ENCODE measurements at regions not wholly inside any gene's neighbourhood (a gene's known extent, or its start where the extent isn't known, plus 50 kb on each side); places are given as distances from the start of the nearest gene placed in this dataset.

GRCh38 chr18:24558403-24558802 lies 98.0 kb downstream of the HRH4 start:
- CTCF ChIA-PET, result interaction anchor here (1.2 to 1.4 kb wide), 2 partner anchors 11 to 168 kb away, joined by 3 read pairs; no protein-coding TSS in a partner anchor

DNA sequence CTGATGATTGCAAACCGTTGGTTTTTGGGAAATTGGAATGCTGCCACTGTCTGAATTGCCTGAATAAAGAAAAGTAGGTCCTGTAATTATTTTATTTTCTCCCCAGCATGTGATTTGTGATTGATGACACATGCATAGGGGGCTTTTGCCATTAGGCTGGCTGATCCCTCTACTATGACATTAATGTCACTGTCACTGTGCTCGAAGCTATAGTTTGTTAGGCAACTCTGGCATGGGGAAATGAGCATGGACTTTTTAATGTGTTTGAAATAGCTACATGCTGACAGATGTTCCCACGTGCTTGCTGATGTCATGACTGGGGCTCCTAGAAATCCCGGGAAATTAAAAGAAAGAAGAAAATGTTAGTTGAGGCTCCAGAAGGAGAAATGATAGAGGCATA lies 99.1 kb downstream of the HRH4 start:
- WGBS (ENCODE audit: missing lambda C conversion rate), result 8% methylated on average over 4 of the region's 4 CpGs
- CTCF ChIA-PET, result no interaction called here
- Histone ChIP-seq H3K9me3 (no peaks in the 10 kb centered on the region), H3K4me3 (no peak overlapping the region), H3K27ac (no peak overlapping the region), H3K4me2 (no peak overlapping the region), H3K4me1 (no peaks in the 10 kb centered on the region)
- POLR2A ChIA-PET, result interaction anchor here (0.6 kb wide), 1 partner anchor 29 kb away, joined by 12 read pairs; no protein-coding TSS in a partner anchor
- DNase-seq (ENCODE audit: low read depth in 1 of 2, low spot score in 1 of 2), result no peak
- FAIRE-seq, result no peak
- ATAC-seq, result no peak
- no peak for TF ChIP-seq CBX8 (IDR thresholded peaks at IDR 0.05)

More at GRCh38 chr18:24558403-24558802, 98.0 kb downstream of the HRH4 start:
- FAIRE-seq (no peak), DNase-seq (ENCODE audit: low read depth in 1 of 2, low spot score in 1 of 2) (no peak), ATAC-seq (no peak)
- Histone ChIP-seq H3K4me2 (no peak overlapping the region), H3K27ac (no peak overlapping the region), H3K9me3 (no peaks in the 10 kb centered on the region), H3K4me1 (no peaks in the 10 kb centered on the region), H3K4me3 (no peak overlapping the region)
- TF ChIP-seq RARB (CRISPR knock-in tag; IDR thresholded peaks at IDR 0.05) (no peak), CBX2 (IDR thresholded peaks at IDR 0.05; ENCODE audit: borderline replicate concordance, low read depth) (no peak), RCOR1 (IDR thresholded peaks at IDR 0.05; ENCODE audit: low read depth, low read length) (no peak), E2F6 (IDR thresholded peaks at IDR 0.05; ENCODE audit: borderline replicate concordance, low read depth) (no peak), ZC3H11A (IDR thresholded peaks at IDR 0.05) (no peak), FOXS1 (CRISPR knock-in tag; IDR thresholded peaks at IDR 0.05) (no peak), HEYL (CRISPR knock-in tag; IDR thresholded peaks at IDR 0.05) (no peak), MAFK (IDR thresholded peaks at IDR 0.05; ENCODE audit: partially characterized antibody) (no peak), ESRRA (IDR thresholded peaks at IDR 0.05; ENCODE audit: borderline replicate concordance, low read length) (no peak), MYC (IDR thresholded peaks at IDR 0.05; ENCODE audit: borderline replicate concordance, low read length) (no peak), NFE2L2 (conservative IDR thresholded peaks at IDR 0.05; ENCODE audit: low read length) (no peak), EHMT2 (IDR thresholded peaks at IDR 0.05; ENCODE audit: low read depth) (no peak), HDAC2 (IDR thresholded peaks at IDR 0.05) (no peak), FOSB (CRISPR knock-in tag; IDR thresholded peaks at IDR 0.05) (no peak)
- TF ChIP-seq, protein P1, sequence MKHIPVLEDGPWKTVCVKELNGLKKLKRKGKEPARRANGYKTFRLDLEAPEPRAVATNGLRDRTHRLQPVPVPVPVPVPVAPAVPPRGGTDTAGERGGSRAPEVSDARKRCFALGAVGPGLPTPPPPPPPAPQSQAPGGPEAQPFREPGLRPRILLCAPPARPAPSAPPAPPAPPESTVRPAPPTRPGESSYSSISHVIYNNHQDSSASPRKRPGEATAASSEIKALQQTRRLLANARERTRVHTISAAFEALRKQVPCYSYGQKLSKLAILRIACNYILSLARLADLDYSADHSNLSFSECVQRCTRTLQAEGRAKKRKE (CRISPR knock-in tag; IDR thresholded peaks at IDR 0.05; ENCODE audit: low read depth), result no peak
- TF ChIP-seq, protein P2, sequence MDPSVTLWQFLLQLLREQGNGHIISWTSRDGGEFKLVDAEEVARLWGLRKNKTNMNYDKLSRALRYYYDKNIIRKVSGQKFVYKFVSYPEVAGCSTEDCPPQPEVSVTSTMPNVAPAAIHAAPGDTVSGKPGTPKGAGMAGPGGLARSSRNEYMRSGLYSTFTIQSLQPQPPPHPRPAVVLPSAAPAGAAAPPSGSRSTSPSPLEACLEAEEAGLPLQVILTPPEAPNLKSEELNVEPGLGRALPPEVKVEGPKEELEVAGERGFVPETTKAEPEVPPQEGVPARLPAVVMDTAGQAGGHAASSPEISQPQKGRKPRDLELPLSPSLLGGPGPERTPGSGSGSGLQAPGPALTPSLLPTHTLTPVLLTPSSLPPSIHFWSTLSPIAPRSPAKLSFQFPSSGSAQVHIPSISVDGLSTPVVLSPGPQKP (IDR thresholded peaks at IDR 0.05; ENCODE audit: low read depth, low read length), result no peak
- POLR2A ChIA-PET, result no interaction called here
- WGBS (ENCODE audit: missing lambda C conversion rate), result 17% methylated on average over 7 of the region's 7 CpGs

GRCh38 chr18:24560511-24560981 lies 100.1 kb downstream of the HRH4 start:
- Histone ChIP-seq H3K4me3 (no peak overlapping the region), H3K4me1 (no peaks in the 10 kb centered on the region), H3K27ac (no peak overlapping the region), H3K9me3 (no peaks in the 10 kb centered on the region), H3K4me2 (no peak overlapping the region)
- POLR2A ChIA-PET, result no interaction called here
- WGBS (ENCODE audit: missing lambda C conversion rate), result 8% methylated on average over 7 of the region's 7 CpGs
- no peak for DNase-seq (ENCODE audit: low read depth in 1 of 2, low spot score in 1 of 2)
- CTCF ChIA-PET, result no interaction called here
- no peak for FAIRE-seq
- no peak for ATAC-seq
- TF ChIP-seq, protein P3, sequence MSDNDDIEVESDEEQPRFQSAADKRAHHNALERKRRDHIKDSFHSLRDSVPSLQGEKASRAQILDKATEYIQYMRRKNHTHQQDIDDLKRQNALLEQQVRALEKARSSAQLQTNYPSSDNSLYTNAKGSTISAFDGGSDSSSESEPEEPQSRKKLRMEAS (IDR thresholded peaks at IDR 0.05), result no peak
- TF ChIP-seq RARB (CRISPR knock-in tag; IDR thresholded peaks at IDR 0.05) (no peak), MAFK (IDR thresholded peaks at IDR 0.05; ENCODE audit: partially characterized antibody) (no peak), CHD4 (IDR thresholded peaks at IDR 0.05; ENCODE audit: borderline replicate concordance) (no peak), HOXB13 (CRISPR knock-in tag; IDR thresholded peaks at IDR 0.05; ENCODE audit: low read depth) (no peak), NR3C1 (IDR thresholded peaks at IDR 0.05) (no peak), MYC (IDR thresholded peaks at IDR 0.05; ENCODE audit: borderline replicate concordance, low read length) (no peak), EHF (CRISPR knock-in tag; IDR thresholded peaks at IDR 0.05) (no peak), EP300 (IDR thresholded peaks at IDR 0.05) (no peak), ZNF302 (CRISPR knock-in tag; IDR thresholded peaks at IDR 0.05) (no peak), TFCP2L1 (CRISPR knock-in tag; IDR thresholded peaks at IDR 0.05) (no peak), HEYL (CRISPR knock-in tag; IDR thresholded peaks at IDR 0.05) (no peak), ZFP36 (IDR thresholded peaks at IDR 0.05; ENCODE audit: borderline replicate concordance, partially characterized antibody) (no peak), E2F6 (IDR thresholded peaks at IDR 0.05; ENCODE audit: borderline replicate concordance, low read depth) (no peak)
- TF ChIP-seq, protein P4, sequence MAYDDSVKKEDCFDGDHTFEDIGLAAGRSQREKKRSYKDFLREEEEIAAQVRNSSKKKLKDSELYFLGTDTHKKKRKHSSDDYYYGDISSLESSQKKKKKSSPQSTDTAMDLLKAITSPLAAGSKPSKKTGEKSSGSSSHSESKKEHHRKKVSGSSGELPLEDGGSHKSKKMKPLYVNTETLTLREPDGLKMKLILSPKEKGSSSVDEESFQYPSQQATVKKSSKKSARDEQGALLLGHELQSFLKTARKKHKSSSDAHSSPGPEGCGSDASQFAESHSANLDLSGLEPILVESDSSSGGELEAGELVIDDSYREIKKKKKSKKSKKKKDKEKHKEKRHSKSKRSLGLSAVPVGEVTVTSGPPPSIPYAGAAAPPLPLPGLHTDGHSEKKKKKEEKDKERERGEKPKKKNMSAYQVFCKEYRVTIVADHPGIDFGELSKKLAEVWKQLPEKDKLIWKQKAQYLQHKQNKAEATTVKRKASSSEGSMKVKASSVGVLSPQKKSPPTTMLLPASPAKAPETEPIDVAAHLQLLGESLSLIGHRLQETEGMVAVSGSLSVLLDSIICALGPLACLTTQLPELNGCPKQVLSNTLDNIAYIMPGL (CRISPR knock-in tag; IDR thresholded peaks at IDR 0.05; ENCODE audit: borderline replicate concordance), result no peak
- TF ChIP-seq, protein P1 (CRISPR knock-in tag; IDR thresholded peaks at IDR 0.05; ENCODE audit: low read depth), result no peak

All from A549 (cell line).